Left cardiac atrium (tissue), 4 donors: ENCODE measurements at regions not wholly inside any gene's neighbourhood (a gene's known extent, or its start where the extent isn't known, plus 50 kb on each side); places are given as distances from the start of the nearest gene placed in this dataset.

Experiments used
- ATAC-seq, 2 donors: fragments of 200-7000 bp; cut with Tn5 transposase; one replicate each; pipeline ENCODE4 v1.9.1; 2020; ENCODE audit warnings: mild to moderate bottlenecking in 2 of 2, moderate library complexity in 2 of 2
- DNase-seq: peaks from one replicate; pipeline ENCODE4 v3.0.0-alpha.2; 2020
- intact Hi-C, 2 donors: fragments of 100-400 bp; cut with DNase I; formaldehyde crosslinking; loops; one replicate each; pipeline versions ENCODE4 v1.14.1 to v1.15.1; 2022 to 2023
- donor health status: DM: no; HTN: yes; CAD: no.
- donor health status: DM: no; HTN: yes; CAD: no; lungs with severe emphysema.
- donor health status: DM: yes; HTN: yes; CAD: no.
- donor health status: Dilated cardiomyopathy.

DNA sequence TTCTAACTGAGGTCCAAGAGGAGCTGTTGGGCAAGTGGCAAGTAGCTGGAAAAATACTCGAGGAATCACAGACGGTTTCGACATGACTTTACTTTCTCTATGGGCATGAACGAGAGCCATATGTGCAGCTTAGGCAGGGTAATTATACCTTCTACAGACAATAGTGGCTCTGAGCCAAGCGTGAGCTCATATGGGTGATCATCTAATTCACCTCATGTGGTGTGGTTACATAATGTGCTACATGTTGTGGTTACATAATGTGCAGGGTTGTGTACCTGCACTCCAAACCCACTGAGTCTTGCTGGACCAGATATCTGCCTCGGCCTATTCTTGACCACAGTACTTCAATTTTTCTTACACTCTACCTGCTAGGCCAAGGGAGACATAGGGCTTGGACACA lies 771.7 kb upstream of the EYS start:
- intact Hi-C loops: no loop called here
- DNase-seq (no peak), ATAC-seq (no peak)

DNA sequence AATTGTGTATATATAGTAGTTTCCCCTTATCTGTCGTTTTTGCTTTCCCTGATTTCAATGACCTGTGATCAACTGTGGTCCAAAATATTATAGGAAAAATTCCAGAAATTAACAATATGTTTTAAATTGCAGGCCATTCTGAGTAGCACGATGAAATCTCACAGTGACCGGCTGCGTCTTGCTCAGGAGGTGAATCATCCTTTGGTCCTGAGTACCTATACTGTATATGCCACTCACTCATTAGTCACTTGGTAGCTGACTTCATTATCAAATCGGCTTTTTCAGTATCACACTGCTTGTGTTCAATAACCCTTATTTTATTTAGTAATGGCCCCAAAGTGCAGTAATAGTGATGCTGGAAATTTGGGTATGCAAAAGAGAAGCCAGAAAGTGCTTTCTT lies 728.3 kb upstream of the EYS start:
- intact Hi-C loops: no loop called here

DNA sequence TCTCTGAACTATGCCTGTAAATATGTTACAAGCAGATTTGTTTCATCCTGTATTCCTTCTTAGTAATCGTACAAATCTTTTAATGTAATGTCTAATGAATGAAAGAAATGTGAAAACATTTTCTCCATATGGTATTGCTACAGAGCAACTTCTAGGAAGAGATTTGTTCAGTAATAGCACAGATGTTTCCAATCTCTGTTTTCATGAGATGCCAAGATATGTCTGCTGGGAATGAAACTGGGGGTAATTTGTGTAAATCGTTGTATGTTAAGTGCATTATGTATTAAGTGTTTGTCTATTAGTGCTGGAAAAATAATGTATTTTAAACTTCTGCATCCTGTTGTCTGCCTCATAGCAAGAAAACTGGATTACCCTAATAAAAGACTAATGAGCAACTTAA lies 722.2 kb upstream of the EYS start:
- intact Hi-C loops: no loop called here
- DNase-seq: no peak
- no peak for ATAC-seq

More for the DNA sequence above, 728.3 kb upstream of the EYS start:
- ATAC-seq (no peak), DNase-seq (no peak)

DNA sequence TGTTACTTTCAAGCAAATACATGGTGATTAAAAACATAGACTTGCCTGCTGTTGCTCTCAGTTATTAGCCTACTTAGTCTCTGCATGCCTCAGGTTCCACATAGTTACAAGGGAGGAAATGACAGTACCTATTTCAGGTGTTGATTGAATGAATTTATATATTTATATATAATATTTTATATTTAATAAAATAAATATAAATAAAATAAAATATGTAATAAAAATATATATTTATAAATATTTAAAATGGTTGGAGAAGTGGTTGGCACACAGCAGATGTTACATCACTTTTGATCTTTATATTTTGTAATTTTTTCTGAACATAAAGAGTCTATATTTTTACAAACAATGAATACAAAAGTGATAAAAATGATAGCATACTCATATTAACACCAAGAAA lies 716.0 kb upstream of the EYS start:
- DNase-seq (no peak), ATAC-seq (no peak)
- intact Hi-C loops: no loop called here

DNA sequence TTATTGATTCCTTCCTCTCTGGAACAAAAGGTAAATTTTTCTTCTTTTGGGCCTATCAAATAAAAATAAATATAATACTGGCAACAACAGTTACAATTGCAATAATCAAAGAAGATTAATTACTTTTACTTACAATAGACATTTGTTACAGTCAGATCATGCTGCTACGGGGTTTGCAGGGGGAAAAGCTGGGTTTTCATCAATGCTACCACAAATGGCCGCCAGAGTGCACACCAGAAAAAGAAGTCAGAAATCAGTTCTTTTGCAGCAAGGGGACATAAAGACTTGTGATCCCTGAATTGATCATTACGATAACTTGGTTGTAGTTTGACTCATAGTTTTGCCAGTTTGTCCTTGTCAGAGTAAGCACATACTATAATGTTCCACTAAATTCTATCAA lies 714.5 kb upstream of the EYS start:
- DNase-seq (no peak), ATAC-seq (no peak)
- intact Hi-C loops: no loop called here

DNA sequence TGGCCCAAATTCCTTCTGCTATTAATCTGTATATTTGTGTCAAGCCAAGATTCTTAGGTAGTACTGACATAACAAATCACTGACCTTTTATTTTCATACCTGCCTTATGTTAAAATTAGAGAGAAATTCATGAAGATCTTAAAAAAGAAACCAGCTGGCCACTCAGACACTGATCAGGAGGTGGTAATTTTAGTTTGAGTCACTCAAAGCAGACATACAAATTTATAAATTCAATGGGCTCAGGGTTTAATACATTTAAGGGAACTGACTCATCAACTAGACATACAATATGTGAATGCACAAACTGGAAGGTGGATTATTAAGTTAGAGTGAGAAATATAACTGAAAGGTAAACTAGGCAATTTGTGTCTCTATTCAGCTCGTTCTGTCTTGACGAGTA lies 711.9 kb upstream of the EYS start:
- intact Hi-C loops: no loop called here
- no peak for ATAC-seq
- no peak for DNase-seq

DNA sequence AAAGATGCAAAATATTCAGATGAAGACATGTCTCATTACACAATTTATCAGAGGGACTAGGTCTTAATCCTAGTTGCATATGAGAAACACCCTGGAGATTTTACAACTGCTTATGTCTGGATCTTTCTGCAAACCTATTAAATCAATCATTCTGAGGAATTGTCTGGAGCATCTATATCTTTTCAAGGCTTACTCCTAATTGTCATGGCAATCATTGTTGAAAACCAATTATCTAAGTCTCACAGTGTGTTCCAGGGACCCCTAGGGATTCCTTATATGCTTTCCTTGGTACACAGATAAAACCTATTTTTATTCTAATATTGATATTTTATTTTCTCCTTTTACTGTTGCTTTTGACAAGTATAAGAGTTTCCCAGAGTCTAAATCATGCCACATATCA lies 696.9 kb upstream of the EYS start:
- intact Hi-C loops: no loop called here
- no peak for DNase-seq
- ATAC-seq: no peak

DNA sequence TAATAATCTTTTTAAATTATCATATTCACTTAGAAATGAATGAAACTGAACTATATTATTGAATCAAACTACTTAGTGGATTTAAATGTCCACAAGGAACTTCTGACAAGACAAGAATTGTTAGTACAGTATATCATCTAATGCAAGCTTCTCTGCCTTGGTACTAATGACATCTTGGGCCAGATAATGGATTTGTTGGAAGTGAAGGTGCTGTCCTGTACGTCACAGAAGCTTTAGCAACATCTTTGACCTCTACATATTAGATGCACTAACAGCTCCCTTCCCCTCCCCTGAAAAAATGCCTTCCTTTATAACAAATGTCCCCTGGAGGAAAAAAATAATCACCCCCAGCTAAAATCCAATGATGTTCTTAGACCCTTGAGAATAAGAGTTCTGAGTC lies 695.8 kb upstream of the EYS start:
- intact Hi-C loops: no loop called here
- ATAC-seq (no peak), DNase-seq (no peak)

DNA sequence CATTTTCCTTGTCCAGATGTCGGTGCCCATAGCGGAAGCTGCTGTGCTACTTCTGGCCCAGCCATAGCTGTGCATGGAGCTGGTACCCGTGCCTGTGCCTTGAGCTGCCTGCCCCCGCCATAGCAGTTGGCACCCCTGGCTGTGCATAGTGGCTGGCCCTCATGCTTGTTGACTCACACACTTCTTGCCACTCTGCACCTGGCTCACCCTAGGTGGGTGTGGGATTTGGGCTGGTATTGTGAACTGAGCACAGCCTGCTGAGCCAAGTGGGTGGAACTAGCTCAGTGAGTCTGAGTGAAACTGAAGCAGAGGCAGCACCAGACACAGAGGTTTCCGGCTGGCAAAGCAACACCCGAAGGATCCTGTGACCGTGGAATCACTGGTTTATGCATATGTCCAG lies 689.5 kb upstream of the EYS start:
- no peak for ATAC-seq
- DNase-seq: no peak
- intact Hi-C loops: no loop called here

DNA sequence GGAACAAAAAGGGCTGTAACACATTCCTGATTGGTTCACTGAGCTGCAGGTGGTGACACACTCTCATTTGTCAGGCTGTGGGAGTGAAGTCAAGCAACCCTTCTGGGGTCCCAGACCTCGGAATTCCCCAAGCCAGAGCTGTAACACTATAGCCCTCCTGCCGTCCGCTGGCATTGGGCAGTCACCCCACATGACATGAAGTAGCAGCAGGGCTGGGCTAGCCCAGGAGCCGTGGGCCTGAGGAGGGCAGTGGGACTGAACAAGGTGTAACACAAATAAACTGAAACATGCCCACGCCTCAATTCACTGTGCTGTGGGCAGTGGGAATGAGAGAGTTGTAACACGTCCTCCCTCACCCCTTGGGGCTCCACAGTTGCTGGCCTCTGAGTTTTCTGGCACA lies 689.1 kb upstream of the EYS start:
- ATAC-seq: no peak
- DNase-seq: no peak
- intact Hi-C loops: no loop called here

DNA sequence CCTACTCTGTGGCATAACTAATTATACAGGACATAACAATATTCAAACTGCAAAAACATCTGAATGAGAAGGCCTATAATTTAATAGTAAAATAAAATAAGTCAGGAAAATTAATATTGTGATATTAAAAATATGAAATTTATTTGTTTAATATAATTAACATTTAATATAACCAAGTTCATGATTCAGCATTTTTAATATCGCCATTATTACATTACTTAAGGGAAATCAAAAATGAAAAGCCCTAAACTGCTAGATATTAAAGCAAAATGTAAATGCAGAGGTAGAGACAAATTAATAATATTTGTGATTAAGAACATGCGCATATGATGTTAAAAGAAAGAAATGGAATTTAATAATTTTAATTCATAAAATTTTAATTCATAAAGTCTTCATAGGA lies 683.4 kb upstream of the EYS start:
- intact Hi-C loops: no loop called here
- no peak for ATAC-seq

DNA sequence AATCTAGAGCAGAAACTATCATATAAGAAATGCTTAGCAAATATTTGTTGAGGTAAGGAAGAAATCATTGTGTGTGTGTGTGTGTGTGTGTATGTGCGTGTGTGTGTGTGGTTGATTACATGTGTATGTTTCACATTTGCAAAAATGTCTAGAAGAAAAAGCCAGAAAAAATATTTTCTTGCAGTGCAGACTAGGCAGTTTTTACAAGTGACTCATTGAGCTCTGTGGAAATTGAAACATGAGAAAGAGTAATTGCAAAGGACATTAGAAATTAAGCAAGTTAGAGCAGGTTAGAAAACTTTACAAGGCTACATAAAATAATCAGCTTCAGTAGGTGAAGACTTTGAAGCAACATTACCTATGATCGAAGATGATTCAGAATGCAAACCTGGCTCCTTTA lies 669.0 kb upstream of the EYS start:
- intact Hi-C loops: no loop called here
- DNase-seq: no peak
- ATAC-seq: no peak

More for the DNA sequence above, 683.4 kb upstream of the EYS start:
- no peak for DNase-seq

DNA sequence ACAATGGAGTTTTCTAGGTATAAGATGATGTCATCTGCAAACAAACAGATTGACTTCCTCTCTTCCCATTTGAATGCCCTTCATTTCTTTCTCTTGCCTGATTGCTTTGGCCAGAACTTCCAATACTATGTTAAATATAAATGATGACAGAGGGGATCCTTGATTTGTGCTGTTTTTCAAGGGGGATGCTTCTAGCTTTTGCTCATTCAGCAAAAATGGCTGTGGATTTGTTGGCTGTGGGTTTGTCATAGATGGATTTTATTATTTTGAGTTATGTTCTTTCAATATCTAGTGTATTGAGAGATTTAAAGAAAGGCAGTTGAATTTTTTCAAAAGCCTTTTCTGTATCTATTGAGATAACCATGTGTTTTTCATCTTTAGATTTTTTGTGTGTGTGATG lies 662.4 kb upstream of the EYS start:
- intact Hi-C loops: no loop called here
- ATAC-seq (no peak), DNase-seq (no peak)

DNA sequence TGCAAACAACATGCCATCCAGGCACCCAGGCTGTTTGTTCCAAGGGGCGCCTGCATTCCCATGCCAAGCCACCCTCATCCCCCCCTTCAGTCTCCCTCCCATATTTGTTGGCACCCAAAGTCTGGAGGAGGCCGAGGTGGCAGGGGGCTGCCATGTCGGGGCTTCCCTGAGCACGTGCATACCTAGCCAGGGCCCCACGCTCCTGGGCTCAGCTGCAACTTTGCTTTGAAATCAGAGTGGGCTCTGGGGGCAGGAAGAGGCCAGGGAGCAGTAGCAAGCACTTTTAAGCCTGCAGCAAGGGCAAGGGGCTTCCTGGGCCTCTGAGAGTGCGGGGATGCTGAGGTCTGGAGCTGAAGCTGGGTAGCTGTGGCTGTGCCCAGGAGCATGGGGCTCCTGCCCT lies 655.9 kb upstream of the EYS start:
- no peak for DNase-seq

DNA sequence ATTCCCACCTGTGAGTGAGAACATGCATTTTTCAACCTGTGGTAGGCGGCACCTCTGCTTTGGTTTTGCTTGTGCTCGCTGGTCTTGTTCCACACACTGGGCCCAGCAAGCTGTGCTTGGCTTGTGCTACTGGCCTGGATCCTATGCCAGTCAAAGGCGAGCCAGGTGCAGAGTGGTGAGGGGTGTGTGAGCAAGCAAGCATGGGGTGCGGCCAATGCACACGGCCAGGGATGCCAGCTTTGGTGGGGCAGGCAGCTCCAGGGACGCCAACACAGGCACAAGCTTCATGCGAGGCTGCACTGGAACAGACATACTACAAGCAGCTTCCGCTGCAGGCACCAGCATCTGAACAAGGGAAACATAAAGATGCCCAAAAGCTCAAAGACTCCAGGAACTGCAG lies 654.9 kb upstream of the EYS start:
- intact Hi-C loops: no loop called here
- DNase-seq (no peak), ATAC-seq (no peak)

More for the DNA sequence above, 655.9 kb upstream of the EYS start:
- no peak for ATAC-seq
- intact Hi-C loops: no loop called here

DNA sequence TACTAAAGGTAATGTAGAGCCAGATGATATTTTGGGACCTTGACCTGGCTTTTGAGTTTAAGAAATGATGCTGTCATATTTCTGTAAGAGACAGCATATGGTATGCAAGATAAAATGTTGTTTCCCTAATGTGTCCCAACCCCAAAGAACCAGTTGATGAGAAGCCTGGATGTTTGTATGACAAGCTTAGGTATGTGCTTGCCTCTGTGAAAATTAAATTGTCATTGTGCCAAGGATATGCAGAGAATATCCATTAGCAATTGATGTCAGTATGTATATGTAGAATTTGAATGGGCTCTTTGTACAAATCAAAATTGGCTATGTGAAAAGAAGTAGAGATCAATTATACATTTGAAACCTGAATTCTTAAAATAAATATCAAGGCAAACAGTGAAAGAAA lies 650.8 kb upstream of the EYS start:
- ATAC-seq: no peak
- intact Hi-C loops: no loop called here
- no peak for DNase-seq

DNA sequence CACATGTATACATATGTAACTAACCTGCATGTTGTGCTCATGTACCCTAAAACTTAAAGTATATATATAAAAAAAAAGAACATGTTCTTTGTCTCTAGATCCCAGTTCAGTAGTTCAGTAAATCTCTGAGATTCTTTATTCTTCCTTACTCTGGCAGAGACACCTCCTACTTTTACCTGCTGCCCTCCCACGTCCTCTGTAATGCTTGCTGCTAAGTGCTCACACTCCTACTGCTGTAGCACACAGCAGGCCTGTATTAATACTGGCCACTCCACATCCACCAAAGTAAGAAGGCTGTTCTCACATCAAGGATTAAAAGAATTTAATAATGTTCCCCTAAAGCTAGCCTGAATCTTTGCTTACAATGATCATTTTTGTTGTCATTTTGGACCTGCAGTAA lies 648.4 kb upstream of the EYS start:
- intact Hi-C loops: no loop called here
- DNase-seq (no peak), ATAC-seq (no peak)

DNA sequence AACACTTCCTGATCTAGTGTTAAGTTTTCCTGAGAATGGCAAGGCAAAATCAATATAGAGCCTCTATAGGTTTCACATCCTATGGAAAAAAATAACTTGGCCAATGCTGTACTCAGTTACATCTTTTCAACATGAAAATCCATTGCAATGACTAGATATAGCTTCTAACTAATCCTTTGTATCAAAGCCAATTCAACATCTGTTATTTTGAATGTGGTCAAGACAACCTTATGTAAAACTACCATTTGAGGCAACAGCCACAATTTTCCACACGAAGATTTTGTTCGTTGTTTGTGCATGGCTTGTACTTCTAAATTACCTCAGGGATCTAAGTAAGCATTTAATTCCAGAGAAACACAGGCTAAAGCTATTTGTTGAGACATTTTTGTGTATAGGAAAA lies 637.8 kb upstream of the EYS start:
- intact Hi-C loops: no loop called here
- ATAC-seq (no peak), DNase-seq (no peak)

DNA sequence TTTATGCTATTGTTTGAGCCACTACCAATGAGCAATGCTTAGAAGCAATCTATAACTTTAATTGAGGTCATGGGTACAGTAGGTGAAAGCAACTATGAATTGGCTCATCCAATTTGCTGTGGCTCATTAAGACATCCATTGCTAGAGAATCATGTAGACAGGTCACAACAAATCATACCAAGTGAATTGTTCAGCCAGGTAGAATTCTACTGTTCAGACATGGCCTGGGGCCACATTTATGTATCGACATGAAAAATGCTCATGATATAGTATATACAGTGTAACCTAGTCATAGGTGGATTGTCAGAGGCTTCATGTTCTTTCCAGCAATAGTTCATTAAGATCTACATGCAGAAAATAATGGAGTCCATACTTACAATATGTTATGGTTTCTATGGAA lies 633.7 kb upstream of the EYS start:
- intact Hi-C loops: no loop called here
- no peak for ATAC-seq
- DNase-seq: no peak

DNA sequence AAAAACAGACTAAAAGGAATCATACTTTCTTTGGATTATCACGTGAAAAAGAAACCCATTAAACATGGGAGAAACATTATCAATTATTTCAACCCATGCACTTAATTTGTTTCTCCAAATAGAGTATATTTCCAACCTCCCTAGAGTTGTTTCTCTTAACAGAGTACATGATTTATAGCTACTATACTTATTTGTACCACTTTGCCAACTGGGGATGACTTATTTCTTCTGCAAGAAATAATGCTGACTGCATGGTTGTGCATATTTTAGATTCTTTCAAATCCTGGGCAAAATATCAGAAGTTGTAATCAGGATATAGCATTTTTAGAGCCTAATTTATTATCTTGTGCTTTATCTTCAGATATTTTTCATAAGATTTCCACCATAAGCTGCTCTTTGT lies 629.1 kb upstream of the EYS start:
- ATAC-seq (no peak), DNase-seq (no peak)
- intact Hi-C loops: no loop called here

DNA sequence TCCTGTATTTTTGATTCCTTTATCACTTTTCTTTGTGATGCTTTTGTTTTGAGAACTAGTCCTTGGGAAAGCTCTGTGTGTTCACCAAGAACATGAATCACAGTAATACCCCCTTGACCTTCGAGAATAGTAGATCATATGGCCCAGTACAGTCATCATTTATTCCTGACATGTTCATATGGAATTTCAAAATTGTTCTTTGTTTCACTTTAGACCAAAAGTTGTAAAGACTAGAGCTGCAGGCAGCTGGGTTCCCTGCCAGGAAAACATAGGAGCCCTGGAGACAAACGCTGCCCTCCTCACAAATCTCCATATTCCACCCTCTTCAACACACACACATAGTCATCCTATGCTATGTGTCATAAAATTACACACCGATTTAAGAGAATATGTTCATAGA lies 621.2 kb upstream of the EYS start:
- DNase-seq (no peak), ATAC-seq (no peak)
- intact Hi-C loops: no loop called here

DNA sequence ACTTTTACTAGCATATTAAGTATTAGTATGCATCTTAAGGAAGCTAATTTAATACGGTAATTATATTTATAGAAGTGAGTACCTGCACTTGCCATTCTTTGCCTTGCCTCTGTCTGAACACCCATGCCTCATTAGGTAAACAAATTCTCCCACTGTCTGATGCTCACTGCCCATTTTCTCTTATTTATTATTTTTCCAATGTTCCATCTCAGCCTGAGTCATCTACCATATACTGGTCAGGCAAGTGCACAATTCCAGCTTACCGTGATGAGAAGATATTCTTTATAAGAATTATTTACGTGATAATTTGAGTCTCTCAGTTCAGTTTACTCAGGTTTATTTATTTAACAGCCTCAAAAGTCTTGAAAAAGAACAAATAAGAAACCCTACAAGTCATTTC lies 619.2 kb upstream of the EYS start:
- no peak for ATAC-seq
- no peak for DNase-seq
- intact Hi-C loops: no loop called here

DNA sequence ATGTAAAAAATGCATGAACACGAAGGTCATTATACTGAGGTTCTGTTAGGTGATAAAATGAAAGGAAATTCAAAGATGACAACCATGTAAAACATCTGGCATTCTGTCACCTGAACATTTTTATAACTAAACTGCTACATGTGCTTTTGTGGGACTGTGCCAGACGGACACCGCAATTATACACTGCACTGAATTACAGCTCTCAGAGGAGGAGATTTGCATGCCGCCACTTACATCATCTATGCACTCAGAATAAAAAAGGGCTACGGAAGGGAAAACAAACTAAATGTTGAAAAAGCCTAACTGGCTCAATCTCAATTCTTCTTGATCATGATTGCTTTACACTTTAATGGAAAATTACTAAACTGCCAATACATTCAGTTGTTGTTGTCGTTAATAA lies 614.0 kb upstream of the EYS start:
- ATAC-seq (no peak), DNase-seq (no peak)
- intact Hi-C loops: no loop called here
